ENCODE measurements at regions not wholly inside any gene's neighbourhood (a gene's known extent, or its start where the extent isn't known, plus 50 kb on each side); places are given as distances from the start of the nearest gene placed in this dataset.

DNA sequence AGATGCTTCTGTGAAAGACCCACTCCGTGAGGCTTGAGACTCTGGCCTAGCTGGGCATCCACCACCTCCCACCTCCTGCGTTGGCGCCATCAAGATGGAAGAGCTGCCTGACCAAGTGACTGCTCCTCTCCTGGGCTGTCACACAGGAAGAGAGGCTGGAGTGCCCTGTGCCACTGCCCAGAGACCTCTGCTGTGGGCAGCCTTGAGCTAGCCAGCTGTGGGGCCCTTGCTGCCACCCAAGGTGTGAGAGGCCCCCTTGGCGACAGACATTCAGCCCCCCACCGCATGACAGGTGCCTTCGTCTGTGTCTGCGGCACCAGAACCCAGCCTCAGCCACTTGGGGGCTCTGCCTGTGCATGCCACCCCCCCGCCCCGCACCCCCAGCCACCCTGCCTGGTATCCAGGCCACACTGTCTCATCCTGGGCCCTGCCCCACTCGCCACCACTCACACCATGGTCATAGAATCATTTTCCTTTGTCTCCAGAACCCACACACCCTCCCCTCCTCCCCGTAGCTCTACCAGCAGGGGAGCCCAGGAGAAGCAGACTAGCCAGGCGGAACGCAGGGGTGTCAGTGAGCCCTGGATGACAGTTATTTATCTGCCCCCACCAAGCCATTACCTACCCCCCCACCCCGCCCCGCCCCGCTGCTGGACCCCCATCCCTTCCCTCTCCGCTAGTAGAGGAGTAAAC lies 120.9 kb upstream of the LHX1 start:
- DNase-seq (ENCODE audit: low read depth) = no peak

GRCh38 chr17:36816907-36817288 lies 120.4 kb upstream of the LHX1 start:
- DNase-seq (ENCODE audit: low read depth) = no peak

GRCh38 chr17:36817483-36818048 lies 119.7 kb upstream of the LHX1 start:
- no peak for DNase-seq (ENCODE audit: low read depth)

DNA sequence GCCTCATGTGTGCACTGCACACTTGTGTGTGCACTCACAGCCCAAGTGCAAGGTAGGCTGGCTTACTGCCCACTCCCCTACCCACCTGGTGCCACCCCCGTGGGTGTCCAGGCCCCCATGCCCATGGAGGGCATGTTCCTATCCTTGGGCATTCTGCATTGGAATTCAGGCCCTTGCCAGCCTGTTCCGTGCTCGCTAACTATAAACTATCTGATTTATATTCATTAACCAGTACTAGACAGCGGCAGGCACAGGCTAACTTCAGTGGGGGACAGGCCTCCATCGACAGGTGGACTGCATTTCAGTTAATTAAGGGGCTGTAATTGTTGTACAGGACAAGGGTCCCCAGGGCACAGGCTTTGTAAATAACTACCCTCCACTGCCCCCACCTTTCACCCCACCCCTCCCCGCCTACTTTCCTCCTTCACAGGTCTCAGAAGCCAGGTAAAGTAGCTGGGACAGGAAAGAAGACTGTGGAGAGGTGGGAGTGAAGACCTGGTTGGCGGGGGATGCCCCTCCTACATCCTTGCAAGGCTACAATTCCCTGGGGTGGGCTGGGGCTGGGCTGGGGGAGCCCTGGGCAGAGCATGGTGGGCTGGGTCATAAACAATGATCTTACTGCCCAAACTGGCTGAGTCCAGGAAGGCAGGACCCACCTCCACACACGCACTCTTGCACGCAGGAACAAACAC lies 119.0 kb upstream of the LHX1 start:
- no peak for DNase-seq (ENCODE audit: low read depth)

- no peak for DNase-seq (ENCODE audit: low read depth)
Observed at GRCh38 chr17:36823850-36824677, 113.2 kb upstream of the LHX1 start.

- no peak for DNase-seq (ENCODE audit: low read depth)
Observed at GRCh38 chr17:36824678-36825101, 112.6 kb upstream of the LHX1 start.

- no peak for DNase-seq (ENCODE audit: low read depth)
Observed at GRCh38 chr17:36825113-36825512, 112.2 kb upstream of the LHX1 start.

DNA sequence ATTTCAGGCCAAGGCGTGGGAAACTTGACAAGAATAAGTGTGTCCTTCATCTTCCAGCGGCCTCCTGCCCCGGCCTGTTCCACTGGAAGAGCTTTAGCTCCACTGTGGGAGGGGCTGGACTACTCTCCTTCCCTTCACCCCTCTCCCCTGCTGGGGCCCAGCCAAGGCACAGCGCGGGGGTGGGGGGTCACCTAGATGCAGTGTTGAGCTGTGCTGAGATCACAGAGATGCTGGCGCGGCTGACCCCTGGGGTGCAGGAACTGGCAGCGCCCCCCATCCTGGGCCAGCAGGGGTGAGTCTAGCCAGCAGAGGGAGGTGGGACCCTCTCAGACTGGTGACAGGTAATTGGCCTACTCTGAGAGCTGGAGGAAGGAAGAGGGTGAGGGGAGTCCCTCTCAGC lies 111.8 kb upstream of the LHX1 start:
- DNase-seq (ENCODE audit: low read depth) = no peak

GRCh38 chr17:36825951-36826350 lies 111.3 kb upstream of the LHX1 start:
- no peak for DNase-seq (ENCODE audit: low read depth)

- no peak for DNase-seq (ENCODE audit: low read depth)
Observed at GRCh38 chr17:36827081-36827480, 110.2 kb upstream of the LHX1 start.

DNA sequence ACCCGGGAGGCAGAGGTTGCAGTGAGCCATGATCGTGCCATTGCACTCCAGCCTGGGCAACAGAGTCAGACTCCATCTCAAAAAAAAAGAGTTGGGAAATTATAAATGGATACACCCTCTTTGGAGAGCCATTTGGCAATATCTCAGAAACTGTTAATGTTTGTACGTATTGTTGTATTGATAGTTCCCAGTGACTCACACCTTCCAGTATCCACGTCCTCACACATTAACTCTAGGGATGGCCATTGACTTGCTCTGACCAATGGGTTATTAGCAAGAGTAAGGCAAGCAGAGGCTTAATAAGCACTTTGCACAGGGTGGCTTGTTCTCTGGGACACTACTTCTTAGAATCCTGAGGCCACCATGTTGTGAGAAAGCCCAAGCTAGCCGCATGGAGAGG lies 107.6 kb upstream of the LHX1 start:
- DNase-seq (ENCODE audit: low read depth) = no peak

GRCh38 chr17:36833279-36833678 lies 104.0 kb upstream of the LHX1 start:
- DNase-seq (ENCODE audit: low read depth) = no peak

DNA sequence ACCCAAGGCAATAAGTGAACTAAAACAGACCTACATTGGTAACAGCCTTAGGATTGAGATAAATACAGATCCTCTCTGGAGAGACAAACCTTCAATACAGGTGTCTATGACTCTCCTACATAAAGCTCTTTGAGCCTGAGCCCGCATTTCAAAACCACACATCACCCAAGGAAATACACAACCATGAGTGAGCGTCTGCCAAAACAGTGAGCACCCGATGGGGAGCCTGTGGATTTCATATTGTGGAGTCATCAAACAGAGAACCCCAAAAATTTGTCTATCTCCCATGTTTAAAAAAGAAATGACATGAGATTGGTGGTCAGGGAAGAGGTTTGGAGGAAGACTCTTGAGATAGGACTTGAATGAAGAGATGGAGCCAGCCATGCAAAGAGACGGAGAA lies 102.2 kb upstream of the LHX1 start:
- DNase-seq (ENCODE audit: low read depth) = no peak

DNA sequence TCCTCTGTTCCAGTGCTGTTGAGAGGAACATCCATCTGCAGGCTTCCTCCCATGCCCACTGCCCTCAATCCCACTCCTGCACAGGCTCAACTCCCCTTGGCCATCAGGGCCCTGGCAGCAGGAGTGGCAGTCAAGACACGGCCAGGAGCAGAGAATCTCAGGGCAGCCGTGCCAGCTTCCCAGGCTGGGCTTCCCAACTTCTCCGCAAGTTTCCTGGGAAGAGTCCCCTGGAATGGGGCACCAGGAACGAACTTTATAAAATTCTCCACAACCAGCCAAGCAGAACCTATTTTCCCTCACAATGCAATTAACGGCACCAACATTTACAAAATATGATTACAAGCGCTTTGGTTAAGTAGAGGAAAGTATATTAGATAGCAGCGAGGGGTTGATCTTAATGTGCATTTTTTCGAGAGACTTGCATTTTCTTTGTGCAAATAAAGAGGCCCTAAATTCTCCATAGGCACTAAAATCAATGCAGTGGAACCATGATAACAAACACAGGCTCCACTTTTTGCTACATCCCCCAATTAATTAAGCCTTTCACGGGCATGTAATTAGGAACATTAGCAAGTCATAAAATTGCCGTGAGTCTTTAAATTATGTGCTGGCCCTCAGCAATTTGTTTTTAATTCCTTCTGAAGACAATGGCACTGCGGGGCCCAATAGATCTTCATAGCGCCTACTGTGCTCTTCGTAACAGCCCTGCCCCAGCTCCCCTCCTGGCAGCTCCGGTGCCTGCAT lies 99.9 kb upstream of the LHX1 start:
- DNase-seq (ENCODE audit: low read depth) = no peak

GRCh38 chr17:36837939-36838272 lies 99.4 kb upstream of the LHX1 start:
- DNase-seq (ENCODE audit: low read depth) = no peak

- DNase-seq (ENCODE audit: low read depth) = no peak
Observed at GRCh38 chr17:36839256-36839655, 98.0 kb upstream of the LHX1 start.

DNA sequence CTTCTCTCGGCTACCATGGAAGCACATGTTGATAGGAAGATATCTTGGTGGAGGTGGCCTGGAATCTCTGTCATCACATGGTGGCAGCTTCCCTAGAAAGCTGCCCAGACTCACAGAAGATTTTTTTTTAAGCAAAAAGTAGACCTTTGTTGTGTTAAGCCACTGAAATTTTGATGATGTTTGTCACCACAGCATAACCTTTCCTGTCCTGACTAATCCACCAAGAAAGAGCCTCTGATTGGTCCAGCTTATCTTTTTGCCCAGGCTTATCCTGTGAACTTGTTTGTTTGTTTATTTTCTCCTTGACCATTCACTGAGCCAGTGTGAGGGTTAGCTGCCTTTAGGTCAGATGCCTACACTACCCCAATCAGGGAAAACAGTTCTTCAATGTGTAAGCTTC lies 96.5 kb upstream of the LHX1 start:
- DNase-seq (ENCODE audit: low read depth) = no peak

- DNase-seq (ENCODE audit: low read depth) = no peak
Observed at GRCh38 chr17:36842231-36842819, 95.0 kb upstream of the LHX1 start.

GRCh38 chr17:36842963-36843558 lies 94.2 kb upstream of the LHX1 start:
- DNase-seq (ENCODE audit: low read depth) = no peak

- no peak for DNase-seq (ENCODE audit: low read depth)
Observed at GRCh38 chr17:36844013-36844412, 93.3 kb upstream of the LHX1 start.

GRCh38 chr17:36844601-36845000 lies 92.7 kb upstream of the LHX1 start:
- DNase-seq (ENCODE audit: low read depth) = no peak

Data from forelimb muscle (tissue), 1 donor.